ENCODE measurements at regions not wholly inside any gene's neighbourhood (a gene's known extent, or its start where the extent isn't known, plus 50 kb on each side); places are given as distances from the start of the nearest gene placed in this dataset.

DNA sequence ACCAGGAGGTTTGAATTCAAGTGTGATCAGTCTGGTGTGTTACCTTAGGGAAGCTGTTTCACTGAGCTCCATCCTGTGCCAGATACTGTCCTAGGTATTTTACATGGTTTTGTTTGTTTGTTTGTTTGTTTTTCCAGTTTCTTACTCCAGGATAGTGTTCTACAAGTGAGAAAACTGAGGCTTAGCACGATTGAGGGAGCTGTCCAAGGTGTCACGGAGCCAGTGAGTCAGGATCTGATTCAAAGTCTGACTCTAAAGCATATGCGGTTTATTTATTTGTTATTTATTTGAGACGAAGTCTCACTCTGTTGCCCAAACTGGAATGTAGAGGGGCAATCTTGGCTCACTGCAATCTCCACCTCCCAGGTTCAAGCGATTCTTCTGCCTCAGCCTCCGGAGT, 79.7 kb upstream of the GNG2 start:
- H3K27me3 ChIP-seq (ENCODE audit: control insufficient read depth, insufficient read depth, low read length), result peaks cover 7% of the 10 kb centered on the region
- ChIA-PET CTCF (interaction anchor here (0.6 to 8.7 kb wide), 12 partner anchors 8 to 540 kb away, joined by 3 to 310 read pairs (median 4); no protein-coding TSS in a partner anchor), POLR2A (no interaction called here)
- TF ChIP-seq, protein P1, sequence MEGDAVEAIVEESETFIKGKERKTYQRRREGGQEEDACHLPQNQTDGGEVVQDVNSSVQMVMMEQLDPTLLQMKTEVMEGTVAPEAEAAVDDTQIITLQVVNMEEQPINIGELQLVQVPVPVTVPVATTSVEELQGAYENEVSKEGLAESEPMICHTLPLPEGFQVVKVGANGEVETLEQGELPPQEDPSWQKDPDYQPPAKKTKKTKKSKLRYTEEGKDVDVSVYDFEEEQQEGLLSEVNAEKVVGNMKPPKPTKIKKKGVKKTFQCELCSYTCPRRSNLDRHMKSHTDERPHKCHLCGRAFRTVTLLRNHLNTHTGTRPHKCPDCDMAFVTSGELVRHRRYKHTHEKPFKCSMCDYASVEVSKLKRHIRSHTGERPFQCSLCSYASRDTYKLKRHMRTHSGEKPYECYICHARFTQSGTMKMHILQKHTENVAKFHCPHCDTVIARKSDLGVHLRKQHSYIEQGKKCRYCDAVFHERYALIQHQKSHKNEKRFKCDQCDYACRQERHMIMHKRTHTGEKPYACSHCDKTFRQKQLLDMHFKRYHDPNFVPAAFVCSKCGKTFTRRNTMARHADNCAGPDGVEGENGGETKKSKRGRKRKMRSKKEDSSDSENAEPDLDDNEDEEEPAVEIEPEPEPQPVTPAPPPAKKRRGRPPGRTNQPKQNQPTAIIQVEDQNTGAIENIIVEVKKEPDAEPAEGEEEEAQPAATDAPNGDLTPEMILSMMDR (IDR thresholded peaks at IDR 0.05; ENCODE audit: insufficient read depth, low read depth, low read length), result no peak
- no peaks in the 10 kb centered on the region for H3K36me3 ChIP-seq (ENCODE audit: control insufficient read depth, insufficient read depth, low read length)
- H3K4me3 ChIP-seq (ENCODE audit: low read depth, low read length), result no peak overlapping the region
- no peak for DNase-seq (ENCODE audit: low read depth)

DNA sequence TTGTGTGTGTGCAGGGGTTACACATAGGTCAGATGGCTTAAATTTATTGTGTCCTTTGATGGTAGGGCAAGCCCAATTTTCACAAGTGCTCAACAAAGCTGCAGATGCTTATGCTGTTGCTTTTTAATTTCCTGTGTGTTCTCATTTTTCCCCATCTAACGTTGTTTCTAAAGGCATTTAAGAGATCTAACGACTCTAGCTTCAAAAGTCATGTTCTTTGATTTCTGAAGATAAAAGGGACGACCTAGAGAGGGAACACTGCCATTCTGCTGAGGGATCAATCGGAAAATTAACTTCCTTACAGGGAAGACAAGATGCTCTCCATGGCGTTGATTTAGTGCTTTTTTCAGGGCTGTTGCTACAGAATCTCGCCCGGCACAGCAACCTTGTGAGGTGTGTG, 79.0 kb upstream of the GNG2 start:
- TF ChIP-seq, protein P1 (IDR thresholded peaks at IDR 0.05; ENCODE audit: insufficient read depth, low read depth, low read length), result no peak
- CTCF ChIA-PET, result interaction anchor here (1.0 to 8.7 kb wide), 7 partner anchors 11 to 519 kb away, joined by 3 to 310 read pairs (median 4); no protein-coding TSS in a partner anchor
- Histone ChIP-seq H3K4me3 (ENCODE audit: low read depth, low read length) (no peak overlapping the region), H3K36me3 (ENCODE audit: control insufficient read depth, insufficient read depth, low read length) (no peaks in the 10 kb centered on the region), H3K27me3 (ENCODE audit: control insufficient read depth, insufficient read depth, low read length) (peaks cover 7% of the 10 kb centered on the region)
- POLR2A ChIA-PET, result no interaction called here
- no peak for DNase-seq (ENCODE audit: low read depth)

DNA sequence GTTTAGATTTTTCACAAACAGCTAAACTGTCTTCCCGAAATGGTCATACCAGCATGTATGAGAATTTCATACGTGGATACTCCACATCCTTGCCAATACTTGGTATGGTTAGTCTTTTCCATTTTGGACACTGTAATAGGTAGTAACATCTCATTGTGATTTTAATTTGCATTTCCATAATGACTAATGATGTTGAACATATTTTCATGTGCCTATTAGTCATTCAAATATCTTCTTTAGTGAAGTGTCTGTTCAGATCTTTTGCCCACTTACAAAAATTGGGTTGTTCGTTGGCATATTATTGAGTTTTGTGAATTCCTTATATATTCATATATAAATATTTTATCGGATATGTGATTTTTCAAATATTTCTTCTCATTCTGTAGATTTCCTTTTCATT, 78.0 kb upstream of the GNG2 start:
- no peaks in the 10 kb centered on the region for H3K36me3 ChIP-seq (ENCODE audit: control insufficient read depth, insufficient read depth, low read length)
- POLR2A ChIA-PET, result no interaction called here
- H3K27me3 ChIP-seq (ENCODE audit: control insufficient read depth, insufficient read depth, low read length), result peaks cover 7% of the 10 kb centered on the region
- TF ChIP-seq, protein P1 (IDR thresholded peaks at IDR 0.05; ENCODE audit: insufficient read depth, low read depth, low read length), result no peak
- no peak for DNase-seq (ENCODE audit: low read depth)
- CTCF ChIA-PET, result interaction anchor here (8.7 kb wide), 1 partner anchor 499 kb away, joined by 310 read pairs; no protein-coding TSS in a partner anchor
- no peak overlapping the region for H3K4me3 ChIP-seq (ENCODE audit: low read depth, low read length)

DNA sequence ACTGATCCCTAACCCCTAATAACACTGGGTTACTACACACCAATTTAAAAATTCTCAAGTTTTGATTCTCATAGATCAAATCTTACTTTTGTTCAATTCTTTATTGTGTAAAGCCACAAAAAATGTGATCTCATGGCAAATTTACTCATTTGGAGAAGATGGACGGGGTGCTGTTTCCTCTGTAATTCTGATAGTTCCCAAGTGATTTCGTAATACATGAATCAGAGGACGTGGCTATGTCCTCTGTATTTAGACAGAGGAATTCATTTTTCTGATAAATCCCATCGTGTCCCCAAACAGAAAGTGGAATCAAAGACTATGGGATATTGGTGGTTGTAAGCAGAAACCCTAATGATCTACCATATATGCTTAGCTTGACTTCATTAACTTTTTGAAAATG, 76.6 kb upstream of the GNG2 start:
- CTCF ChIA-PET, result interaction anchor here (0.7 to 1.9 kb wide), 5 partner anchors 21 to 404 kb away, joined by 3 to 7 read pairs (median 4); no protein-coding TSS in a partner anchor
- DNase-seq (ENCODE audit: low read depth), result no peak
- POLR2A ChIA-PET, result no interaction called here
- TF ChIP-seq, protein P1 (IDR thresholded peaks at IDR 0.05; ENCODE audit: insufficient read depth, low read depth, low read length), result no peak
- Histone ChIP-seq H3K27me3 (ENCODE audit: control insufficient read depth, insufficient read depth, low read length) (peaks cover 8% of the 10 kb centered on the region), H3K36me3 (ENCODE audit: control insufficient read depth, insufficient read depth, low read length) (no peaks in the 10 kb centered on the region), H3K4me3 (ENCODE audit: low read depth, low read length) (no peak overlapping the region)

DNA sequence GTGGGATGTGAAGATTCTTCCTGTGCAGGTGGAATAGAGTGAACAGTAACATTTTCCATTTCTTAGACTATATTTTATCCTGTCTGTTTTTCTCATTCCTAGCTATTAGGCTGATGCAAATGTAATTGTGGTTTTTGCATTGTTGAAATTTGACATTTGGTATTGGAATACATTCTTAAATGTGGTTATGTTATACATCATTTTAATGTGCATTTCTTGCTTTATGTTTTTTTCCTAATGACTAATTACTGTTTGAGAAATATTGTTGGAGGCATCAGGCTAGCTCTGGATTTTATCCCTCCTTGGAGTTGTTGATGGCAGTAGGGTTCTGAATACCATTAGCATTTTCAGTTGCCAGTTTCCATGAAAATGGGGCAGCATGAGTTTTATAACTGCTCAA, 75.9 kb upstream of the GNG2 start:
- ChIA-PET CTCF (interaction anchor here (1.0 to 1.9 kb wide), 6 partner anchors 20 to 198 kb away, joined by 3 to 8 read pairs (median 4); no protein-coding TSS in a partner anchor), POLR2A (no interaction called here)
- TF ChIP-seq, protein P1 (IDR thresholded peaks at IDR 0.05; ENCODE audit: insufficient read depth, low read depth, low read length), result no peak
- peaks cover 8% of the 10 kb centered on the region for H3K27me3 ChIP-seq (ENCODE audit: control insufficient read depth, insufficient read depth, low read length)
- H3K36me3 ChIP-seq (ENCODE audit: control insufficient read depth, insufficient read depth, low read length), result no peaks in the 10 kb centered on the region
- no peak overlapping the region for H3K4me3 ChIP-seq (ENCODE audit: low read depth, low read length)
- DNase-seq (ENCODE audit: low read depth), result no peak

Data from BJ (cell line).